OCI-M2 (cell line): ENCODE measurements at regions not wholly inside any gene's neighbourhood (a gene's known extent, or its start where the extent isn't known, plus 50 kb on each side); places are given as distances from the start of the nearest gene placed in this dataset.

Experiments
- DNase-seq: peaks from one replicate; lab custom pipeline; 2025; ENCODE audit not compliant: unreplicated experiment; lab: John Stamatoyannopoulos, UW

GRCh38 chr14:71588576-71589215 is 343.5 kb upstream of the RGS6 start:
- DNase-seq = no peak

GRCh38 chr14:71589609-71590008 is 342.6 kb upstream of the RGS6 start:
- DNase-seq = no peak

- no peak for DNase-seq
These were observed 342.1 kb upstream of the RGS6 start for GRCh38 chr14:71590131-71590530.

GRCh38 chr14:71591231-71591630 is 341.0 kb upstream of the RGS6 start:
- DNase-seq = no peak

- no peak for DNase-seq
These were observed 340.3 kb upstream of the RGS6 start for GRCh38 chr14:71591929-71592328.

- DNase-seq = no peak
These were observed 339.9 kb upstream of the RGS6 start for GRCh38 chr14:71592361-71592760.

GRCh38 chr14:71593966-71594365 is 338.3 kb upstream of the RGS6 start:
- no peak for DNase-seq

- no peak for DNase-seq
These were observed 337.4 kb upstream of the RGS6 start for GRCh38 chr14:71594821-71595220.

- no peak for DNase-seq
These were observed 336.8 kb upstream of the RGS6 start for GRCh38 chr14:71595441-71595840.

- DNase-seq = no peak
These were observed 334.8 kb upstream of the RGS6 start for GRCh38 chr14:71597287-71597920.

- DNase-seq = no peak
These were observed 334.1 kb upstream of the RGS6 start for GRCh38 chr14:71597955-71598660.

GRCh38 chr14:71600309-71600708 is 331.9 kb upstream of the RGS6 start:
- DNase-seq = no peak

GRCh38 chr14:71602524-71602923 is 329.7 kb upstream of the RGS6 start:
- no peak for DNase-seq

- DNase-seq = no peak
These were observed 328.0 kb upstream of the RGS6 start for GRCh38 chr14:71604231-71604630.

GRCh38 chr14:71606064-71606463 is 326.2 kb upstream of the RGS6 start:
- DNase-seq = no peak

- no peak for DNase-seq
These were observed 325.7 kb upstream of the RGS6 start for GRCh38 chr14:71606575-71606974.

GRCh38 chr14:71607056-71607455 is 325.2 kb upstream of the RGS6 start:
- DNase-seq = no peak

GRCh38 chr14:71610149-71610548 is 322.1 kb upstream of the RGS6 start:
- DNase-seq = no peak

- no peak for DNase-seq
These were observed 321.4 kb upstream of the RGS6 start for GRCh38 chr14:71610797-71611196.

GRCh38 chr14:71613168-71613567 is 319.1 kb upstream of the RGS6 start:
- no peak for DNase-seq

- no peak for DNase-seq
These were observed 316.2 kb upstream of the RGS6 start for GRCh38 chr14:71616013-71616412.

- no peak for DNase-seq
These were observed 314.2 kb upstream of the RGS6 start for GRCh38 chr14:71618047-71618446.
